ENCODE measurements at regions not wholly inside any gene's neighbourhood (a gene's known extent, or its start where the extent isn't known, plus 50 kb on each side); places are given as distances from the start of the nearest gene placed in this dataset.

- DNase-seq, result no peak
- Histone ChIP-seq H3K4me1 (no peaks in the 10 kb centered on the region), H3K27me3 (ENCODE audit: low read depth) (peaks cover 6% of the 10 kb centered on the region), H3K27ac (replicated peaks) (no peak overlapping the region), H3K4me3 (no peak overlapping the region), H3K36me3 (no peaks in the 10 kb centered on the region), H3K9me3 (replicated peaks) (no peaks in the 10 kb centered on the region)
- intact Hi-C loops (cut with micrococcal nuclease), result no loop called here
- no peak for TF ChIP-seq CTCF (IDR thresholded peaks at IDR 0.05; ENCODE audit: borderline replicate concordance)
Measured at GRCh38 chr6:10031617-10032016, 383.3 kb downstream of the TFAP2A start.

GRCh38 chr6:10030942-10031537, 383.8 kb downstream of the TFAP2A start:
- Histone ChIP-seq H3K4me3 (no peak overlapping the region), H3K27ac (replicated peaks) (no peak overlapping the region), H3K27me3 (ENCODE audit: low read depth) (peaks cover 6% of the 10 kb centered on the region), H3K9me3 (replicated peaks) (no peaks in the 10 kb centered on the region), H3K4me1 (no peaks in the 10 kb centered on the region), H3K36me3 (no peaks in the 10 kb centered on the region)
- TF ChIP-seq CTCF (IDR thresholded peaks at IDR 0.05; ENCODE audit: borderline replicate concordance), result peak; percentile 35
- intact Hi-C loops (cut with micrococcal nuclease), result no loop called here
- no peak for DNase-seq

- Histone ChIP-seq H3K9me3 (replicated peaks) (no peaks in the 10 kb centered on the region), H3K4me3 (no peak overlapping the region), H3K4me1 (no peaks in the 10 kb centered on the region), H3K27ac (replicated peaks) (no peak overlapping the region), H3K27me3 (ENCODE audit: low read depth) (peaks cover 6% of the 10 kb centered on the region), H3K36me3 (no peaks in the 10 kb centered on the region)
- intact Hi-C loops (cut with micrococcal nuclease), result no loop called here
- no peak for DNase-seq
- TF ChIP-seq CTCF (IDR thresholded peaks at IDR 0.05; ENCODE audit: borderline replicate concordance), result no peak
Measured at GRCh38 chr6:10028222-10028621, 386.7 kb downstream of the TFAP2A start.

- Histone ChIP-seq H3K9me3 (replicated peaks) (no peaks in the 10 kb centered on the region), H3K4me3 (no peak overlapping the region), H3K36me3 (no peaks in the 10 kb centered on the region), H3K27me3 (ENCODE audit: low read depth) (no peaks in the 10 kb centered on the region), H3K4me1 (no peaks in the 10 kb centered on the region), H3K27ac (replicated peaks) (no peak overlapping the region)
- intact Hi-C loops (cut with micrococcal nuclease), result no loop called here
- TF ChIP-seq CTCF (IDR thresholded peaks at IDR 0.05; ENCODE audit: borderline replicate concordance), result no peak
- no peak for DNase-seq
Measured at GRCh38 chr6:10019851-10020250, 395.0 kb downstream of the TFAP2A start.

- H3K9me3 ChIP-seq (replicated peaks), result peaks cover 11% of the 10 kb centered on the region
- no peaks in the 10 kb centered on the region for H3K36me3 ChIP-seq
- H3K27me3 ChIP-seq (ENCODE audit: low read depth), result no peaks in the 10 kb centered on the region
- intact Hi-C loops (cut with micrococcal nuclease), result no loop called here
- no peak overlapping the region for H3K27ac ChIP-seq (replicated peaks)
- H3K4me3 ChIP-seq, result no peak overlapping the region
- TF ChIP-seq CTCF (IDR thresholded peaks at IDR 0.05; ENCODE audit: borderline replicate concordance), result no peak
- no peaks in the 10 kb centered on the region for H3K4me1 ChIP-seq
- DNase-seq, result no peak
Measured at GRCh38 chr6:10014557-10014956, 400.3 kb downstream of the TFAP2A start.

All from left ventricle myocardium inferior (tissue), 1 donor.